Uterus (tissue), 3 donors: ENCODE measurements at regions not wholly inside any gene's neighbourhood (a gene's known extent, or its start where the extent isn't known, plus 50 kb on each side); places are given as distances from the start of the nearest gene placed in this dataset.

ENCODE experiments used
- DNase-seq, 2 donors: peaks; one replicate each; pipeline ENCODE4 v3.0.0-alpha.2; 2019 to 2020
- H3K27ac ChIP-seq, 2 donors: fragments of 200-600 bp; sonication (generic); 1 replicate in 1 of 2; 2 replicates in 1 of 2; pipeline ENCODE4 v1.5.1; 2016 to 2018
- H3K27me3 ChIP-seq, 2 donors: fragments of 200-600 bp; sonication (generic); one replicate each; pipeline ENCODE4 v1.5.1; 2018 to 2019; ENCODE audit warnings: control low read depth in 1 of 2
- H3K36me3 ChIP-seq, 2 donors: fragments of 200-600 bp; sonication (generic); one replicate each; pipeline ENCODE4 v1.5.1; 2019; ENCODE audit warnings: control low read depth in 1 of 2
- H3K4me1 ChIP-seq, 2 donors: fragments of 200-600 bp; sonication (generic); one replicate each; pipeline ENCODE4 v1.5.1; 2018 to 2019; ENCODE audit warnings: control low read depth in 1 of 2
- H3K4me3 ChIP-seq, 2 donors: fragments of 200-600 bp; sonication (generic); 1 replicate in 1 of 2; 2 replicates in 1 of 2; pipeline ENCODE4 v1.5.1; 2018 to 2019; ENCODE audit warnings: mild to moderate bottlenecking in 1 of 2
- H3K9me3 ChIP-seq, 2 donors: fragments of 200-600 bp; sonication (generic); one replicate each; pipeline ENCODE4 v1.5.1; 2019; ENCODE audit warnings: control low read depth in 1 of 2
- CTCF ChIP-seq, 4 experiments: fragments of 200-600 bp in 2 of 4; fragments of 450-650 bp in 2 of 4; sonication (generic) in 2 of 4; IDR thresholded peaks; one replicate each; pipeline ENCODE4 v1.5.1; 2016 to 2019; ENCODE audit warnings: antibody characterized with exemption in 4 of 4, mild to moderate bottlenecking in 2 of 4, moderate library complexity in 1 of 4
- POLR2A ChIP-seq, 2 donors: fragments of 450-650 bp; IDR thresholded peaks; one replicate each; pipeline ENCODE4 v1.6.1; 2016; ENCODE audit warnings: antibody characterized with exemption in 2 of 2, mild to moderate bottlenecking in 1 of 2, moderate library complexity in 1 of 2
- intact Hi-C: fragments of 100-400 bp; cut with DNase I; formaldehyde crosslinking; loops from one replicate; pipeline ENCODE4 v1.15.1; 2023; ENCODE audit warnings: low total_unique reads
- donor health status: DM: yes; HTN: yes; CAD: no.

GRCh38 chr7:69259445-69259844 is 338.8 kb upstream of the AUTS2 start:
- H3K4me3 ChIP-seq = no peak overlapping the region
- no peak for DNase-seq
- intact Hi-C loops = no loop called here
- TF ChIP-seq POLR2A (IDR thresholded peaks at IDR 0.05) = no peak
- no peak for TF ChIP-seq CTCF (IDR thresholded peaks at IDR 0.05)
- no peaks in the 10 kb centered on the region for H3K36me3 ChIP-seq
- no peak overlapping the region for H3K27ac ChIP-seq
- H3K4me1 ChIP-seq = no peaks in the 10 kb centered on the region
- no peaks in the 10 kb centered on the region for H3K27me3 ChIP-seq
- H3K9me3 ChIP-seq = no peaks in the 10 kb centered on the region

GRCh38 chr7:69260023-69260422 is 338.3 kb upstream of the AUTS2 start:
- Histone ChIP-seq H3K27me3 (no peaks in the 10 kb centered on the region), H3K36me3 (no peaks in the 10 kb centered on the region), H3K9me3 (no peaks in the 10 kb centered on the region), H3K4me3 (no peak overlapping the region), H3K27ac (no peak overlapping the region), H3K4me1 (no peaks in the 10 kb centered on the region)
- no peak for DNase-seq
- TF ChIP-seq CTCF (IDR thresholded peaks at IDR 0.05) = no peak
- no peak for TF ChIP-seq POLR2A (IDR thresholded peaks at IDR 0.05)
- intact Hi-C loops = no loop called here

GRCh38 chr7:69263550-69263949 is 334.7 kb upstream of the AUTS2 start:
- no peak overlapping the region for H3K4me3 ChIP-seq
- intact Hi-C loops = no loop called here
- no peaks in the 10 kb centered on the region for H3K27me3 ChIP-seq
- no peaks in the 10 kb centered on the region for H3K9me3 ChIP-seq
- no peaks in the 10 kb centered on the region for H3K4me1 ChIP-seq
- H3K27ac ChIP-seq = no peak overlapping the region
- no peak for TF ChIP-seq POLR2A (IDR thresholded peaks at IDR 0.05)
- no peak for TF ChIP-seq CTCF (IDR thresholded peaks at IDR 0.05)
- DNase-seq = no peak
- H3K36me3 ChIP-seq = no peaks in the 10 kb centered on the region

- Histone ChIP-seq H3K27ac (no peak overlapping the region), H3K4me1 (no peaks in the 10 kb centered on the region), H3K9me3 (no peaks in the 10 kb centered on the region), H3K36me3 (no peaks in the 10 kb centered on the region), H3K4me3 (no peak overlapping the region), H3K27me3 (no peaks in the 10 kb centered on the region)
- intact Hi-C loops = no loop called here
- TF ChIP-seq POLR2A (IDR thresholded peaks at IDR 0.05) (no peak), CTCF (IDR thresholded peaks at IDR 0.05) (no peak)
- DNase-seq = no peak
These were observed 328.5 kb upstream of the AUTS2 start for GRCh38 chr7:69269806-69270205.

GRCh38 chr7:69272101-69272500 is 326.2 kb upstream of the AUTS2 start:
- Histone ChIP-seq H3K4me3 (no peak overlapping the region), H3K36me3 (no peaks in the 10 kb centered on the region), H3K4me1 (no peaks in the 10 kb centered on the region), H3K27ac (no peak overlapping the region), H3K27me3 (no peaks in the 10 kb centered on the region), H3K9me3 (no peaks in the 10 kb centered on the region)
- DNase-seq = no peak
- TF ChIP-seq CTCF (IDR thresholded peaks at IDR 0.05) = no peak
- TF ChIP-seq POLR2A (IDR thresholded peaks at IDR 0.05) = no peak
- intact Hi-C loops = no loop called here
